ENCODE measurements at regions not wholly inside any gene's neighbourhood (a gene's known extent, or its start where the extent isn't known, plus 50 kb on each side); places are given as distances from the start of the nearest gene placed in this dataset.

DNA sequence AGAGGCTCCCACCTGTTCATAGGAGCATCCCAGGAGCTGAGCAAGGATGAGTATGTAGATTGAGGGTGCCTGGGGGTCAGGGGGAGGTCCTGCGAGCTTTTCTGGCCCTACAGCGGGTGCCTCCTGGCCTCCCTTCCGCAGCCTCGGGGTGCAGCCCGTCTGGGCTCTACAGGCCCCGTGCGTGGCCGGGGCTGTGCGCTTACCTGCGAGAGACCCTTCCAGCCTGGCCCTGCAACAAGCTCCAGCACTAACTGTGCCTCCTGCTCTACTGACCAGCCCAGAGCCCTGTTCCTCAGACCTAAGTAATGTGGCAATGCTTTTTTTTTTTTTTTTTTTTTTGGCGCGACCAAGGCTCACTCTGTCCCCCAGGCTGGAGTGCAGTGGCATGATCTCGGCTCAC is 1129.1 kb downstream of the BRD1 start:
- DNase-seq: no peak
- peaks cover 0 to 10% (median 4%) of the 10 kb centered on the region in 4 donors for H3K4me1 ChIP-seq
- no peak overlapping the region for H3K4me3 ChIP-seq
- H3K27me3 ChIP-seq: peaks cover 0 to 20% (median 0%) of the 10 kb centered on the region in 3 donors
- H3K36me3 ChIP-seq: no peaks in the 10 kb centered on the region
- TF ChIP-seq, protein P1, sequence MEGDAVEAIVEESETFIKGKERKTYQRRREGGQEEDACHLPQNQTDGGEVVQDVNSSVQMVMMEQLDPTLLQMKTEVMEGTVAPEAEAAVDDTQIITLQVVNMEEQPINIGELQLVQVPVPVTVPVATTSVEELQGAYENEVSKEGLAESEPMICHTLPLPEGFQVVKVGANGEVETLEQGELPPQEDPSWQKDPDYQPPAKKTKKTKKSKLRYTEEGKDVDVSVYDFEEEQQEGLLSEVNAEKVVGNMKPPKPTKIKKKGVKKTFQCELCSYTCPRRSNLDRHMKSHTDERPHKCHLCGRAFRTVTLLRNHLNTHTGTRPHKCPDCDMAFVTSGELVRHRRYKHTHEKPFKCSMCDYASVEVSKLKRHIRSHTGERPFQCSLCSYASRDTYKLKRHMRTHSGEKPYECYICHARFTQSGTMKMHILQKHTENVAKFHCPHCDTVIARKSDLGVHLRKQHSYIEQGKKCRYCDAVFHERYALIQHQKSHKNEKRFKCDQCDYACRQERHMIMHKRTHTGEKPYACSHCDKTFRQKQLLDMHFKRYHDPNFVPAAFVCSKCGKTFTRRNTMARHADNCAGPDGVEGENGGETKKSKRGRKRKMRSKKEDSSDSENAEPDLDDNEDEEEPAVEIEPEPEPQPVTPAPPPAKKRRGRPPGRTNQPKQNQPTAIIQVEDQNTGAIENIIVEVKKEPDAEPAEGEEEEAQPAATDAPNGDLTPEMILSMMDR (IDR thresholded peaks at IDR 0.05): no peak
- TF ChIP-seq POLR2AphosphoS5 (IDR thresholded peaks at IDR 0.05): no peak
- no peak for TF ChIP-seq EP300 (IDR thresholded peaks at IDR 0.05)
- TF ChIP-seq POLR2A (IDR thresholded peaks at IDR 0.05): no peak
- WGBS, 5 donors: 51 to 99% (median 68%) methylated on average over 3 to 13 of the region's 13 CpGs
- H3K27ac ChIP-seq: no peak overlapping the region
- intact Hi-C loops (cut with DNase I; ENCODE audit: low total_unique reads): no loop called here
- H3K9me3 ChIP-seq: no peaks in the 10 kb centered on the region

DNA sequence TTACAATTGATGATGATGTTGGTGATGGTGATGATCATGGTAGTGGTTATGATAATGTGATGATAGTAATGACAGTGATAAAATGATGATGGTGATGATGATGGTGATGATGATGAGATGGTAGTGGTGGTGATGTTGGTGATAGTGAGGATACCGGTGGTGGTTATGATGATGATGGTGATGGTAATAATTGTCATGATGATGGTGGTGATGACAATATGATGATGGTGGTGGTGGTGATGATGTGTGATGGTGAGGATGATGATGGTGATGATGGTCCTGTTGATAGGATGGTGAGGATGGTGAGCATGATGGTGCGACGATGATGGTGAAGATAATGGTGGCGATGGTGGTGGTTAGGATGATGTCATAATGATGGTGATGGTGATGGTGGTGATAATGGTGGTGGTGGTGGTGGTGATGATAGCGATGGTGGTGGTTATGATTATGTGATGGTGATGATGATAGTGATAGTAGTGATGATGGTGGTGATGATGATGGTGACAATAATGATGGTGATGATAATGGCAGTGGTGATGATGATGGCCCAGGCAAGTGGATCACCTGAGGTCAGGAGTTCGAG is 1129.9 kb downstream of the BRD1 start:
- Histone ChIP-seq H3K27ac (no peak overlapping the region), H3K27me3 (peaks cover 0 to 20% (median 0%) of the 10 kb centered on the region in 3 donors), H3K4me3 (no peak overlapping the region), H3K9me3 (no peaks in the 10 kb centered on the region), H3K36me3 (no peaks in the 10 kb centered on the region), H3K4me1 (peaks cover 0 to 3% (median 0%) of the 10 kb centered on the region in 4 donors)
- no peak for DNase-seq
- WGBS, 5 donors: 90 to 94% (median 91%) methylated on average over 6 of the region's 6 CpGs
- intact Hi-C loops (cut with DNase I; ENCODE audit: low total_unique reads): no loop called here
- TF ChIP-seq EP300 (IDR thresholded peaks at IDR 0.05) (no peak), POLR2AphosphoS5 (IDR thresholded peaks at IDR 0.05) (no peak), POLR2A (IDR thresholded peaks at IDR 0.05) (no peak)
- TF ChIP-seq, protein P1 (IDR thresholded peaks at IDR 0.05): no peak

DNA sequence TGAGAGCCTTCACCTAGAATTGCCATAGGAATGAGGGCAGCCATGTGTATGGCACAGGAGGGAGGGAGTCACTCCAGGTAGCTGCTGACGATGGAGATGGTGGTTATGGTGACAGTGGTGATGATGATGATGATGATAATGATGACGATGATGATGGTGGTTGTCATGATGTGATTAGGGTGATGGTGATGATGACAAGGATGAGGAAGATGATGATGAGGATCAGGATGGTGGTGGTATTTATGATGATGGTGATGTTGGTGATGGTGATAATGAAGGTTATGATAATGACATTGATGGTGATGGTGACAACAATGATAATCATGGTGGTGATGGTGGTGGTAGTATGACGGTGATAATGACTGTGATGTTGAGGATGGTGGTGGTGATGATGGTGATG is 1130.5 kb downstream of the BRD1 start:
- H3K4me1 ChIP-seq: no peaks in the 10 kb centered on the region
- peaks cover 0 to 16% (median 0%) of the 10 kb centered on the region in 3 donors for H3K27me3 ChIP-seq
- no peak overlapping the region for H3K27ac ChIP-seq
- WGBS, 5 donors: 62 to 96% (median 75%) methylated on average over 3 of the region's 3 CpGs
- no peak overlapping the region for H3K4me3 ChIP-seq
- intact Hi-C loops (cut with DNase I; ENCODE audit: low total_unique reads): no loop called here
- H3K36me3 ChIP-seq: no peaks in the 10 kb centered on the region
- TF ChIP-seq, protein P1 (IDR thresholded peaks at IDR 0.05): no peak
- TF ChIP-seq POLR2AphosphoS5 (IDR thresholded peaks at IDR 0.05) (no peak), EP300 (IDR thresholded peaks at IDR 0.05) (no peak), POLR2A (IDR thresholded peaks at IDR 0.05) (no peak)
- no peak for DNase-seq
- H3K9me3 ChIP-seq: no peaks in the 10 kb centered on the region

DNA sequence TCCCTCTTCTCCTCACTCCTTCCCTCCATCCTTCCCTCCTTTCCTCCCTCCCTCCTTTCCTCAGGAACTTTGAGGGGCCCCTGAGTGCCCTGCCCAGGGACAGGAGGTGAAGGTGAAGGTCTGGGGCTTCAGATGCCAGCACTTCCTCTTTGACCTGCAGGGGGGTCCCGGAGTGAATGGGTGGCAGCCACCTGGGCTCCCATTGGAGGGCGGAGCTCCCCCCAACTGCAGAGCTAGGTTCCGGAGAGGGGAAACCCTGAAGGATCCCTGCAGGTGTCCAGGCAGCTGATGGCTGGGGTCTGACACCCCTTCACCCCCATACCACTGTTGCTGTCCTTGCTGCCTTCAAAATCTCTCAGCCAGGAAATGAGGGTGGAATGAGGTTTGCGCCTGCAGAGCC is 1131.3 kb downstream of the BRD1 start:
- intact Hi-C loops (cut with DNase I; ENCODE audit: low total_unique reads): no loop called here
- Histone ChIP-seq H3K27me3 (peaks cover 0 to 9% (median 0%) of the 10 kb centered on the region in 3 donors), H3K9me3 (no peaks in the 10 kb centered on the region), H3K27ac (no peak overlapping the region), H3K4me1 (no peaks in the 10 kb centered on the region), H3K36me3 (no peaks in the 10 kb centered on the region), H3K4me3 (no peak overlapping the region)
- TF ChIP-seq EP300 (IDR thresholded peaks at IDR 0.05) (no peak), POLR2AphosphoS5 (IDR thresholded peaks at IDR 0.05) (no peak), POLR2A (IDR thresholded peaks at IDR 0.05) (no peak)
- TF ChIP-seq, protein P1 (IDR thresholded peaks at IDR 0.05): no peak
- 59 to 83% (median 80%) methylated on average over 3 to 4 of the region's 4 CpGs for WGBS, 5 donors
- no peak for DNase-seq
